ENCODE measurements at regions not wholly inside any gene's neighbourhood (a gene's known extent, or its start where the extent isn't known, plus 50 kb on each side); places are given as distances from the start of the nearest gene placed in this dataset.
"Not testable (repeated sequence)": the region's sequence is repeated elsewhere in the genome, so short reads cannot be mapped to it uniquely, and the experiment has no call there.

DNA sequence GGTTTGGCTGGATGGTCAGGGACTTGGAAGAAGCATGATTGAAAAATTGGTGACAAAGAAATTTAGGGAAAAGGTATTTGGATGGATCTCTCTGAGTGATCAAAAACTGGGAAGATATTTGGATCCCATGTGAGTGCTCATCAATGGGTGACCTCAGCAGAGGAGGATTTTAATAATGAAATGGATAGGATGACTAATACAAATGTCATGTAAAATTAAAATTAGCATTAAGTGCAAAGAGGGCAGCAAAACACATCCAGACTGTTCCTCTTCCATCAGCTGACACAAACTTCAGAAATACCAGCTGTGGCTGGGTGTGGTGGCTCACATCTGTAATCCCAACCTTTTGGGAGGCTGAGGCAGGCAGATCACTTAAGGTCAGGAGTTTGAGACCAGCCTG is 151.7 kb downstream of the THBS2 start:
- TF ChIP-seq FOXM1 (IDR thresholded peaks at IDR 0.05; ENCODE audit: borderline replicate concordance): no peak
- TF ChIP-seq NFRKB (IDR thresholded peaks at IDR 0.05): no peak
- no peak for TF ChIP-seq CTBP1 (IDR thresholded peaks at IDR 0.05; ENCODE audit: borderline replicate concordance)
- TF ChIP-seq, protein P1, sequence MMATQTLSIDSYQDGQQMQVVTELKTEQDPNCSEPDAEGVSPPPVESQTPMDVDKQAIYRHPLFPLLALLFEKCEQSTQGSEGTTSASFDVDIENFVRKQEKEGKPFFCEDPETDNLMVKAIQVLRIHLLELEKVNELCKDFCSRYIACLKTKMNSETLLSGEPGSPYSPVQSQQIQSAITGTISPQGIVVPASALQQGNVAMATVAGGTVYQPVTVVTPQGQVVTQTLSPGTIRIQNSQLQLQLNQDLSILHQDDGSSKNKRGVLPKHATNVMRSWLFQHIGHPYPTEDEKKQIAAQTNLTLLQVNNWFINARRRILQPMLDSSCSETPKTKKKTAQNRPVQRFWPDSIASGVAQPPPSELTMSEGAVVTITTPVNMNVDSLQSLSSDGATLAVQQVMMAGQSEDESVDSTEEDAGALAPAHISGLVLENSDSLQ (IDR thresholded peaks at IDR 0.05): no peak
- no peak for TF ChIP-seq TARDBP (IDR thresholded peaks at IDR 0.05)
- ChIA-PET CTCF (no interaction called here), POLR2A (no interaction called here)
- DNase-seq (ENCODE audit: extremely low spot score): no peak

DNA sequence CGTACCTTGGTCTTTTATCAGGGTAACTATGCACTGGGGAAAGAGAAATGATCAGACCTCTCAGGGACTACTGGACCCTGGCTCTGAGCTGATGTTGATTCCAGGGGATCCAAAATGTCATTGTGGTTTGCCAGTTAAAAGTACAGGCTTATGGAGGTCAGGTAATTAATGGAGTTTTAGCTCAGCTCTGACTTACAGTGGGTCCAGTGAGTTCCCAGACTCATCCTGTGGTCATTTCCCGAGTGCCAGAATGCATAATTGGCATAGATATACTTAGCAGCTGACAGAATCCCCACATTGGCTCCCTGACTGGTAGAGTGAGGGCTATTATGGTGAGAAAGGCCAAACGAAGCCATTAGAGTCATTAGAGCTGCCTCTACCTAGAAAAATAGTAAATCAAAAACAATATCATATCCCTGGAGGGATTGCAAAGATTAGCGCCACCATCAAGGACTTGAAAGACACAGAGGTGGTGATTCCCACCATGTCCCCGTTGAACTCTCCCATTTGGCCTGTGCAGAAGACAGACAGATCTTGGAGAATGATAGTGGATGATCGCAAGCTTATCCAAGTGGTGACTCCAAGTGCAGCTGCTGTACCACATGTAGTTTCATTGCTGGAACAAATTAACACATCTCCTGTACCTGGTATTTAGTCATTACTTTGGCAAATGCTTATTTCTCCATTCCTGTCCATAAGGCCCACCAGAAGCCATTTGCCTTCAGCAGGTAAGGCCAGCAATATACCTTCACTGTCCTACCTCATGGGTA is 152.4 kb downstream of the THBS2 start:
- ChIA-PET POLR2A (no interaction called here), CTCF (no interaction called here)
- no peak for DNase-seq (ENCODE audit: extremely low spot score)
- TF ChIP-seq ZNF384 (IDR thresholded peaks at IDR 0.05): no peak

DNA sequence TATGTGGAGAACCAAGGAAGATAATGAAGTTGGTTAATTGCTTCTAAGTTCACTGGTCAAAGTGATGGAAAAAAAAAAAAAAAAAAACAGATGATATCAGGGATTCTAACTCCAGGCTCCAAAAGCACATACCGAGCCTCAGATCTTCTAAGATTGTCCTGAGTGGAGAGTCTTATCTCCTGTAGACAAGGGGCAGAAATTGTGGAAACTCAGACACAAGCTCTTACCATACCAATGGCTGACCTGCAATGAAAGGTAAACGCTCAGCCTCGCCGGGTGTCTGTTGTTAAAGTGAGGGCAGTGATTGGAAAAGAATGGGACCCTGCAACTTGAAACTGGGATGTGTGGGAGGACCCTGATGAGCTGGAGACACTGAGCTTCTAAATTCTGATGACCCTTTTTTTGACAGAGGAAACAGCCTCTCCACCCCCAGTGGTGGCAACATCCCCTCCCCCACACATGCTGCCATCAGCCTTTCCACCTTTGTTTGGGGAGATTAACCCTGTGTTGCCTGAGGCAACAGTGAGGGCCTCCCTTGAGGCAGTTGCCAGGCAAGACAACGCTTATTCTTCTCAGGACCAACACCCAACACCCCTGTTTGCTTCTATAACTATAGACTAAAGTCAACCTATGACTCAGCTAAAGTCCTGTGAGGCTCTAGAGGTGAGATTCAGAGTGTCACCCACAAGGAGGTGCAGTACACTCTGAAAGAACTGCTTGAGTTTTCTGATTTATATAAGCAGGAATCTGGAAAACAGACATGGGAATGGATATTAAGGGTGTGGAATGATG is 154.0 kb downstream of the THBS2 start:
- ChIA-PET CTCF (no interaction called here), POLR2A (no interaction called here)
- DNase-seq (ENCODE audit: extremely low spot score): no peak
- TF ChIP-seq, protein P1 (IDR thresholded peaks at IDR 0.05): no peak
- TF ChIP-seq ZNF384 (IDR thresholded peaks at IDR 0.05) (no peak), NFRKB (IDR thresholded peaks at IDR 0.05) (no peak), SP1 (IDR thresholded peaks at IDR 0.05) (no peak)

DNA sequence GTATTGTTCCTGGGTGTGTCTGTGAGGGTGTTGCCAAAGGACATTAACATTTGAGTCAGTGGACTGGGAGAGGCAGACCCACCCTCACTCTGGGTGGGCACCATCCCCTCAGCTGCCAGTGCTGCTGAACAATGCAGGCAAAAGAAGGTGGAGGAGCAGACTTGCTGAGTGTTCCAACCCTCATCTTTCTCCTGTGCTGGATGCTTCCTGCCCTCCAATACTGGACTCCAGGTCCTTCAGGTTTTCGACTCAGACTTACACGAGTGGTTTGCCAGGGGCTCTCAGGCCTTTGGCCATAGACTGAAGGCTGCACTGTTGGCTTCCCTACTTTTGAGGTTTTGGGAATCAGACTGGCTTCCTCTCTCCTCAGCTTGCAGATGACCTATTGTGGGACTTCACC is 155.0 kb downstream of the THBS2 start:
- CTCF ChIA-PET; POLR2A ChIA-PET; DNase-seq (ENCODE audit: extremely low spot score): not testable (repeated sequence)

DNA sequence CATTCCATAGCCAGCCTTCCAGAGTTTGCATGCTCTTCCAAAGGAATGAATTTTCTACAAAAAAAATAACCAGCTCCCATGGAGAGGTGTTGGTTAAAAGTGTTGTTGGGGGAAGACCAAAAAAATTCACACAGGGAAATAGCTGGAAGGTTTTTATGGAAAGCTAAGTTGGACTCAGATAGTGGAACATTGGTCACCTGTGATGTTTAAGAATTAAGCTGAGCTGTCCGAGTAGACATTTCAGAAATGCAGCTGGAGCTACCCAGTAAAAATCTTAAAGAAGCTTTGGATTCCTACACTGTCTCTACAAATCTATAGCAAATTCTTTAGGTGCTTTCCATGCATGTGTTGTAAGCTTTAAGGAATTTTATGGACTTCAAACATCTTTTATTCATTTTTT is 155.5 kb downstream of the THBS2 start:
- POLR2A ChIA-PET: no interaction called here
- CTCF ChIA-PET: no interaction called here
- DNase-seq (ENCODE audit: extremely low spot score): no peak
- no peak for TF ChIP-seq SUZ12 (IDR thresholded peaks at IDR 0.05)
- no peak for TF ChIP-seq HDGF (IDR thresholded peaks at IDR 0.05; ENCODE audit: borderline replicate concordance)
- TF ChIP-seq FOXA1 (IDR thresholded peaks at IDR 0.05): no peak
- TF ChIP-seq FOXK2 (IDR thresholded peaks at IDR 0.05): no peak
- no peak for TF ChIP-seq ELF4 (IDR thresholded peaks at IDR 0.05)
- no peak for TF ChIP-seq SP1 (IDR thresholded peaks at IDR 0.05)
- TF ChIP-seq ZNF384 (IDR thresholded peaks at IDR 0.05): no peak
- TF ChIP-seq CTBP1 (IDR thresholded peaks at IDR 0.05; ENCODE audit: borderline replicate concordance): no peak
- TF ChIP-seq LEF1 (IDR thresholded peaks at IDR 0.05; ENCODE audit: borderline replicate concordance): no peak
- TF ChIP-seq NFRKB (IDR thresholded peaks at IDR 0.05): no peak

DNA sequence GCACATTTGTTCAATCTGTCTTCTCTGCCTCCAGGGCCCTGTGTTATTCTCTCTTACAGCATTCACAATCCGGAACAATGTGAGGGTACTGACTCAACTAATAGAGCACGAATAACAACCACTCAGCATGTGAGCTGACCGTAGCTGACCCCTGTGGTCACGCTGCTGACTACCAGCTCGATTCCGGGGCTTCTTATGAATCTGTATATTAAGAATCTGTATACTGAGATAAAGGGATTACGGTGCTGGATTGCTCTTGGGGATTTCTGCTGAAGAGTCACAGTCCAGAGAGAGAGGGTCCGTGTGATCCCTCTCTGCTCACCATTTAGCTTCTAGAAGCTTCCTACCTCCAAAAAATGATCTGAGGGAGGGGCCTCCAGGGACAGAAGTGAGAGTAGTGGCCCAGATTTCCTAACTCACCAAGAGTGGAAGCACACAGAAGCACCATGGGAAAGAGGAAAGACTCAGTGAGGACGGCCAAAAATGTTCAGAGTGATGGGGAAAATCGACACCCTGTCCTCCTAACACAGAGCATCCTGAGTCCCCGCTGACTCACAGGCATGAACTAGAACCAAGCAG is 156.2 kb downstream of the THBS2 start:
- ChIA-PET POLR2A (no interaction called here), CTCF (no interaction called here)
- no peak for TF ChIP-seq LEF1 (IDR thresholded peaks at IDR 0.05; ENCODE audit: borderline replicate concordance)
- TF ChIP-seq FOXM1 (IDR thresholded peaks at IDR 0.05; ENCODE audit: borderline replicate concordance): no peak
- TF ChIP-seq HDGF (IDR thresholded peaks at IDR 0.05; ENCODE audit: borderline replicate concordance): no peak
- TF ChIP-seq ZNF384 (IDR thresholded peaks at IDR 0.05): no peak
- TF ChIP-seq ELF4 (IDR thresholded peaks at IDR 0.05): no peak
- no peak for TF ChIP-seq SP1 (IDR thresholded peaks at IDR 0.05)
- no peak for TF ChIP-seq CTBP1 (IDR thresholded peaks at IDR 0.05; ENCODE audit: borderline replicate concordance)
- no peak for TF ChIP-seq SUZ12 (IDR thresholded peaks at IDR 0.05)
- no peak for TF ChIP-seq NFRKB (IDR thresholded peaks at IDR 0.05)
- TF ChIP-seq FOXA1 (IDR thresholded peaks at IDR 0.05): no peak
- no peak for TF ChIP-seq TARDBP (IDR thresholded peaks at IDR 0.05)
- TF ChIP-seq, protein P1 (IDR thresholded peaks at IDR 0.05): no peak
- TF ChIP-seq BHLHE40 (IDR thresholded peaks at IDR 0.05; ENCODE audit: borderline replicate concordance): no peak
- TF ChIP-seq FOXK2 (IDR thresholded peaks at IDR 0.05): no peak
- DNase-seq (ENCODE audit: extremely low spot score): no peak

DNA sequence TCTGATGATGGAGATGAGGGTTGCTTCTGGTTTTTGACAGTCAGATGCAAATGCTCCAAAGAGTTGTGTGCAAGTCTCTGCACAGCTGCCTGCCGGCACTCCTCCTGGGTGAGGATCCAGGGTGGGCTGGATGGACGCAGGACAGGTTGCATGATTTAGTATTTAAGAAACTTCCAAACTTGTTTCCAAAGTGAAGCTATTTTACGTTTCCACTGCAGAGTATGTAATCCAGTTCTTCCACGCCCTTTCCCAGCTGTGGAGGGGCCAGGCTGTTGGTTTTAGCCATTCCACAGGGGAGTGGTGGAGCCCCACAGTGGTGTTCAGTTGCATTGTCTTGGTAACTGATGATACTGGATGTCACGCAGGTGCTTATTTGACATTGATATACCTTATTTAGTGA is 157.3 kb downstream of the THBS2 start:
- POLR2A ChIA-PET: no interaction called here
- CTCF ChIA-PET: no interaction called here
- no peak for TF ChIP-seq SP1 (IDR thresholded peaks at IDR 0.05)
- no peak for TF ChIP-seq ARNT (IDR thresholded peaks at IDR 0.05)
- TF ChIP-seq L3MBTL2 (conservative IDR thresholded peaks at IDR 0.05): no peak
- no peak for DNase-seq (ENCODE audit: extremely low spot score)
